HepG2 (cell line): ENCODE measurements at regions not wholly inside any gene's neighbourhood (a gene's known extent, or its start where the extent isn't known, plus 50 kb on each side); places are given as distances from the start of the nearest gene placed in this dataset.

Source experiments
- CBFB ChIP-seq: sonication (generic); formaldehyde crosslinking; IDR thresholded peaks from 2 replicates; pipeline ENCODE4 v1.4.0; 2020; ENCODE audit warnings: missing genetic modification reagents
- MIER3 ChIP-seq: IDR thresholded peaks from 2 replicates; pipeline ENCODE4 v1.6.1; 2016; ENCODE audit warnings: missing compliant biosample characterization, borderline replicate concordance
- POLR2A ChIP-seq, 2 experiments: IDR thresholded peaks; 2 replicates each; pipeline ENCODE4 v1.6.1; 2011; ENCODE audit warnings: low read depth in 2 of 2, low read length in 2 of 2, mild to moderate bottlenecking in 1 of 2, moderate library complexity in 1 of 2; ENCODE audit not compliant: insufficient read depth in 1 of 2
- RELA ChIP-seq: sonication (generic); formaldehyde crosslinking; IDR thresholded peaks from 2 replicates; pipeline ENCODE4 v1.4.0; 2020; ENCODE audit warnings: missing genetic modification reagents
- ZNF17 ChIP-seq: sonication (generic); formaldehyde crosslinking; IDR thresholded peaks from 2 replicates; pipeline ENCODE4 v1.5.0; 2020; ENCODE audit warnings: mild to moderate bottlenecking, missing genetic modification reagents
- TF ChIP-seq, protein P1 (sequence below): sonication (generic); formaldehyde crosslinking; IDR thresholded peaks from 2 replicates; pipeline ENCODE4 v1.5.0; 2020; ENCODE audit warnings: missing genetic modification reagents, mild to moderate bottlenecking, borderline replicate concordance
- TF ChIP-seq, protein P2 (sequence below): sonication (generic); formaldehyde crosslinking; IDR thresholded peaks from 2 replicates; pipeline ENCODE4 v1.4.0; 2020; ENCODE audit warnings: missing genetic modification reagents

DNA sequence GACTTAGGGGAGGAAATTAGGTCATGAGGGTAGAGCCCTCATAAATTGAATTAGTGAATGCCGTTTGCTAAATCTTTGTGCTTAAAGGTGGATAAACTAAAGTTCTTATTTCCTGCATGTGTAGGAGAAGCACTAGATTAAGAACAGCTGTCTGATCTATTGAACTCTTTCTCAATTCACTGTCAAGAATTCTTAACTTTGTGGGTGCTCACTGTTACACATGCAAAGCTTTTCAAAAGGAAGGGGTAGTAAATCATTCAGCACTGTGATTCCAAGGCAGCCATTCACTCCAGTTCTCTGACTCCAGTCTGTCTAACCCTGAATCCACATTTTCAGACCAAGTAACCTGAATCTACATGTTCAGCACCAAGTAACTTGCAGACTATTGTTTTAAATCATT is 1520.1 kb downstream of the PCDH18 start:
- TF ChIP-seq RELA (CRISPR knock-in tag) (no peak), CBFB (no peak), ZNF17 (CRISPR knock-in tag) (no peak), POLR2A (IDR thresholded peaks at IDR 0.05; ENCODE audit: insufficient read depth in 1 of 2, low read depth in 2 of 2, low read length in 2 of 2) (no peak), MIER3 (CRISPR knock-in tag) (no peak)
- TF ChIP-seq, protein P1, sequence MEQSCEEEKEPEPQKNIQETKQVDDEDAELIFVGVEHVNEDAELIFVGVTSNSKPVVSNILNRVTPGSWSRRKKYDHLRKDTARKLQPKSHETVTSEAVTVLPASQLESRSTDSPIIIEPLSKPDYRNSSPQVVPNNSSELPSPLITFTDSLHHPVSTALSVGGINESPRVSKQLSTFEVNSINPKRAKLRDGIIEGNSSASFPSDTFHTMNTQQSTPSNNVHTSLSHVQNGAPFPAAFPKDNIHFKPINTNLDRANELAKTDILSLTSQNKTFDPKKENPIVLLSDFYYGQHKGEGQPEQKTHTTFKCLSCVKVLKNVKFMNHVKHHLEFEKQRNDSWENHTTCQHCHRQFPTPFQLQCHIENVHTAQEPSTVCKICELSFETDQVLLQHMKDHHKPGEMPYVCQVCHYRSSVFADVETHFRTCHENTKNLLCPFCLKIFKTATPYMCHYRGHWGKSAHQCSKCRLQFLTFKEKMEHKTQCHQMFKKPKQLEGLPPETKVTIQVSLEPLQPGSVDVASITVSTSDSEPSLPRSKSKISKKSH (CRISPR knock-in tag), result no peak
- TF ChIP-seq, protein P2, sequence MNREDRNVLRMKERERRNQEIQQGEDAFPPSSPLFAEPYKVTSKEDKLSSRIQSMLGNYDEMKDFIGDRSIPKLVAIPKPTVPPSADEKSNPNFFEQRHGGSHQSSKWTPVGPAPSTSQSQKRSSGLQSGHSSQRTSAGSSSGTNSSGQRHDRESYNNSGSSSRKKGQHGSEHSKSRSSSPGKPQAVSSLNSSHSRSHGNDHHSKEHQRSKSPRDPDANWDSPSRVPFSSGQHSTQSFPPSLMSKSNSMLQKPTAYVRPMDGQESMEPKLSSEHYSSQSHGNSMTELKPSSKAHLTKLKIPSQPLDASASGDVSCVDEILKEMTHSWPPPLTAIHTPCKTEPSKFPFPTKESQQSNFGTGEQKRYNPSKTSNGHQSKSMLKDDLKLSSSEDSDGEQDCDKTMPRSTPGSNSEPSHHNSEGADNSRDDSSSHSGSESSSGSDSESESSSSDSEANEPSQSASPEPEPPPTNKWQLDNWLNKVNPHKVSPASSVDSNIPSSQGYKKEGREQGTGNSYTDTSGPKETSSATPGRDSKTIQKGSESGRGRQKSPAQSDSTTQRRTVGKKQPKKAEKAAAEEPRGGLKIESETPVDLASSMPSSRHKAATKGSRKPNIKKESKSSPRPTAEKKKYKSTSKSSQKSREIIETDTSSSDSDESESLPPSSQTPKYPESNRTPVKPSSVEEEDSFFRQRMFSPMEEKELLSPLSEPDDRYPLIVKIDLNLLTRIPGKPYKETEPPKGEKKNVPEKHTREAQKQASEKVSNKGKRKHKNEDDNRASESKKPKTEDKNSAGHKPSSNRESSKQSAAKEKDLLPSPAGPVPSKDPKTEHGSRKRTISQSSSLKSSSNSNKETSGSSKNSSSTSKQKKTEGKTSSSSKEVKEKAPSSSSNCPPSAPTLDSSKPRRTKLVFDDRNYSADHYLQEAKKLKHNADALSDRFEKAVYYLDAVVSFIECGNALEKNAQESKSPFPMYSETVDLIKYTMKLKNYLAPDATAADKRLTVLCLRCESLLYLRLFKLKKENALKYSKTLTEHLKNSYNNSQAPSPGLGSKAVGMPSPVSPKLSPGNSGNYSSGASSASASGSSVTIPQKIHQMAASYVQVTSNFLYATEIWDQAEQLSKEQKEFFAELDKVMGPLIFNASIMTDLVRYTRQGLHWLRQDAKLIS (CRISPR knock-in tag), result no peak
